ENCODE measurements at regions not wholly inside any gene's neighbourhood (a gene's known extent, or its start where the extent isn't known, plus 50 kb on each side); places are given as distances from the start of the nearest gene placed in this dataset.

- Histone ChIP-seq H3K27me3 (ENCODE audit: control insufficient read depth, insufficient read depth, low read length) (no peaks in the 10 kb centered on the region), H3K4me3 (ENCODE audit: low read depth, low read length) (no peak overlapping the region), H3K27ac (ENCODE audit: low read depth, low read length) (no peak overlapping the region), H3K4me1 (ENCODE audit: control insufficient read depth, insufficient read depth, low read length) (peaks cover 3% of the 10 kb centered on the region), H3K36me3 (ENCODE audit: control insufficient read depth, insufficient read depth, low read length) (no peaks in the 10 kb centered on the region), H3K9me3 (ENCODE audit: control insufficient read depth, insufficient read depth, low read length) (no peaks in the 10 kb centered on the region)
- DNase-seq (ENCODE audit: low read depth in 4 of 6, low spot score in 6 of 6), result no peak
- WGBS (ENCODE audit: insufficient coverage), result 87% methylated on average over 4 of the region's 4 CpGs
These were observed 330.8 kb downstream of the CYP26B1 start for GRCh38 chr2:71816815-71817214.

DNA sequence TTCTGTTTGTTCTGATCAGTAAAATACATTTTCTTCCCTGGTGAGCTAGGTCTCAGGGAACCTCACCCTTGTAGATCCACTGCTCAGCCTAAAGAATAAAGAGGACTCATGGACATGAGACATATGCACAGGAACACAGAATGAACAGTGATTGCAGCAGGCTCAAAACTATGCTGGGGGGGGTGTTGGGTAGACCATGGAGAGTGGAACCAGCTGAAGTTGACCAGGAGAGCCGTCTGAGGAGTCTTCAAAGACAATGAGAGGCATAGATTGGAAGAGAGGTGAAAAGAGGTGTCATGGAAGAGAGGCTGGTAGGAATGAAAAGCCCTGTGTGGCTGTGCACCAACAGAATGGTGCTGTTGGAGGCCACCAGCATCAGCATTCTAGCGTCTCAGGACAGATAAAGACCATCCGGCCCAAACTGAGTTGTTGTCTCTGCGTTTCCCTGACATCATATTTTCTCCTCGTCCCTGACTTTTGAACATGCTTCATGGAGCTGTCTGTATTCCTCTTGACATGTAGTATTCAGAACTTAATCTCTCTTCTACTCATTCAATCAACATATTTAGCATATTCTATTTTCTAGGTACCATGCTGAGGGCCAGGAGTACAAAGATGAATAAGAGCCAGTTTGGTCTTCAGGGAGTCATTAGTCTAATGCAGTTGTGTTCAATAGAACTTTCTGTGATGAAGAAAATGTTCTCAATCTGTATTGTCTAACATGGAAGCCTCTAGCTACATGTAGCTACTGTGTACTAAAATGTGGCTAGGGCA is 331.8 kb downstream of the CYP26B1 start:
- DNase-seq (ENCODE audit: low read depth in 4 of 6, low spot score in 6 of 6), result no peak
- no peaks in the 10 kb centered on the region for H3K27me3 ChIP-seq (ENCODE audit: control insufficient read depth, insufficient read depth, low read length)
- no peaks in the 10 kb centered on the region for H3K36me3 ChIP-seq (ENCODE audit: control insufficient read depth, insufficient read depth, low read length)
- H3K27ac ChIP-seq (ENCODE audit: low read depth, low read length), result no peak overlapping the region
- WGBS (ENCODE audit: insufficient coverage), result 94% methylated on average over 5 of the region's 5 CpGs
- peaks cover 3% of the 10 kb centered on the region for H3K4me1 ChIP-seq (ENCODE audit: control insufficient read depth, insufficient read depth, low read length)
- H3K4me3 ChIP-seq (ENCODE audit: low read depth, low read length), result no peak overlapping the region
- H3K9me3 ChIP-seq (ENCODE audit: control insufficient read depth, insufficient read depth, low read length), result no peaks in the 10 kb centered on the region

- DNase-seq (ENCODE audit: low read depth in 4 of 6, low spot score in 6 of 6), result no peak
- no peaks in the 10 kb centered on the region for H3K9me3 ChIP-seq (ENCODE audit: control insufficient read depth, insufficient read depth, low read length)
- H3K27me3 ChIP-seq (ENCODE audit: control insufficient read depth, insufficient read depth, low read length), result no peaks in the 10 kb centered on the region
- no peak overlapping the region for H3K27ac ChIP-seq (ENCODE audit: low read depth, low read length)
- peaks cover 3% of the 10 kb centered on the region for H3K4me1 ChIP-seq (ENCODE audit: control insufficient read depth, insufficient read depth, low read length)
- no peak overlapping the region for H3K4me3 ChIP-seq (ENCODE audit: low read depth, low read length)
- H3K36me3 ChIP-seq (ENCODE audit: control insufficient read depth, insufficient read depth, low read length), result no peaks in the 10 kb centered on the region
- WGBS (ENCODE audit: insufficient coverage), result 79% methylated on average over 1 of the region's 2 CpGs
These were observed 332.8 kb downstream of the CYP26B1 start for GRCh38 chr2:71814885-71815284.

GRCh38 chr2:71813807-71814470 is 333.7 kb downstream of the CYP26B1 start:
- H3K36me3 ChIP-seq (ENCODE audit: control insufficient read depth, insufficient read depth, low read length), result no peaks in the 10 kb centered on the region
- H3K27me3 ChIP-seq (ENCODE audit: control insufficient read depth, insufficient read depth, low read length), result no peaks in the 10 kb centered on the region
- no peaks in the 10 kb centered on the region for H3K9me3 ChIP-seq (ENCODE audit: control insufficient read depth, insufficient read depth, low read length)
- H3K4me1 ChIP-seq (ENCODE audit: control insufficient read depth, insufficient read depth, low read length), result peaks cover 3% of the 10 kb centered on the region
- 83% methylated on average over 1 of the region's 4 CpGs for WGBS (ENCODE audit: insufficient coverage)
- no peak overlapping the region for H3K4me3 ChIP-seq (ENCODE audit: low read depth, low read length)
- no peak for DNase-seq (ENCODE audit: low read depth in 4 of 6, low spot score in 6 of 6)
- no peak overlapping the region for H3K27ac ChIP-seq (ENCODE audit: low read depth, low read length)

DNA sequence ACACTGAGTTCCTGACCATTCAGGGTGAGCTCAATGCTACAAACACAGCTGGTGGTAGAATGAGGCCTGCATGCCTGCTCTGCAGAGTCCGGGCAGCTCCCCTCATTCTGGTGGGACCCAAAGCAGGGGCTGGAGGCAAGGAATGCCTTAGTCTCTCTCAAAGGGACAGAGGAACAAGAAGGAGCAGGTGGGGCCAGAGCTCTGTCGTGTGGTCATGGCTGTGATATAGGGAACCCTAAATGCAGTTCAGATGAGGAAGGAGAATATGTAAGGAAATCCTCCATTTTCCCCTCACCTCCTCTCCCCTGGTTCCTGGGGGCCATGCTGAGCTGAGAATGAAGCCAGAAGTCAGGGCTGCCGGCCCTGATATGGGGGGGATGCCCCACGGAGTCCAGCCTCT is 334.3 kb downstream of the CYP26B1 start:
- no peak for DNase-seq (ENCODE audit: low read depth in 4 of 6, low spot score in 6 of 6)
- H3K9me3 ChIP-seq (ENCODE audit: control insufficient read depth, insufficient read depth, low read length), result no peaks in the 10 kb centered on the region
- no peak overlapping the region for H3K27ac ChIP-seq (ENCODE audit: low read depth, low read length)
- H3K36me3 ChIP-seq (ENCODE audit: control insufficient read depth, insufficient read depth, low read length), result no peaks in the 10 kb centered on the region
- peaks cover 3% of the 10 kb centered on the region for H3K4me1 ChIP-seq (ENCODE audit: control insufficient read depth, insufficient read depth, low read length)
- H3K27me3 ChIP-seq (ENCODE audit: control insufficient read depth, insufficient read depth, low read length), result no peaks in the 10 kb centered on the region
- 72% methylated on average over 2 of the region's 4 CpGs for WGBS (ENCODE audit: insufficient coverage)
- no peak overlapping the region for H3K4me3 ChIP-seq (ENCODE audit: low read depth, low read length)

DNA sequence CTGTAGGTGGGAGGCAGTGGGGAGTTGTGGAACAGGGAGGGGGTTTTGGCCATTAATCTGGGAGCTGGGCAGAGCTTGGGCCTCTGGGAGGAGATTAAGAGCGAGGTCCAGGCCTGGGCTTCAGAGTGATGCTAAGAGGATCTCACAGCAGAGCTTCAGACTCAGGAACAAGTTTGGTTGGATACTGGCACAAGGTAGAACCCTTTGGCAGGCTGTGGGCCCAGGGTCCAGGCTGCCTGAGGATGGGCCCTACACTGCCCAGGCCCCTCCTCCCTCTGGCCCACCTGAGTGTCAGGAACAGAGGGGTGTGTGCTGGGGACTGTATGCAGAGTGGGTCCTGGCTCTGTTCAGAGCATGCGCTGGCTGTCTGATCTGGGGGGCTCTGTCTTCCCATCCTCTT is 334.9 kb downstream of the CYP26B1 start:
- no peak overlapping the region for H3K4me3 ChIP-seq (ENCODE audit: low read depth, low read length)
- no peaks in the 10 kb centered on the region for H3K36me3 ChIP-seq (ENCODE audit: control insufficient read depth, insufficient read depth, low read length)
- no peak for DNase-seq (ENCODE audit: low read depth in 4 of 6, low spot score in 6 of 6)
- peaks cover 3% of the 10 kb centered on the region for H3K4me1 ChIP-seq (ENCODE audit: control insufficient read depth, insufficient read depth, low read length)
- H3K9me3 ChIP-seq (ENCODE audit: control insufficient read depth, insufficient read depth, low read length), result no peaks in the 10 kb centered on the region
- WGBS (ENCODE audit: insufficient coverage), result 100% methylated on average over 2 of the region's 2 CpGs
- no peak overlapping the region for H3K27ac ChIP-seq (ENCODE audit: low read depth, low read length)
- no peaks in the 10 kb centered on the region for H3K27me3 ChIP-seq (ENCODE audit: control insufficient read depth, insufficient read depth, low read length)

GRCh38 chr2:71811726-71812125 is 335.9 kb downstream of the CYP26B1 start:
- no peaks in the 10 kb centered on the region for H3K27me3 ChIP-seq (ENCODE audit: control insufficient read depth, insufficient read depth, low read length)
- H3K9me3 ChIP-seq (ENCODE audit: control insufficient read depth, insufficient read depth, low read length), result no peaks in the 10 kb centered on the region
- WGBS (ENCODE audit: insufficient coverage), result 92% methylated on average over 4 of the region's 4 CpGs
- no peak for DNase-seq (ENCODE audit: low read depth in 4 of 6, low spot score in 6 of 6)
- H3K4me3 ChIP-seq (ENCODE audit: low read depth, low read length), result no peak overlapping the region
- H3K36me3 ChIP-seq (ENCODE audit: control insufficient read depth, insufficient read depth, low read length), result no peaks in the 10 kb centered on the region
- H3K27ac ChIP-seq (ENCODE audit: low read depth, low read length), result no peak overlapping the region
- peaks cover 3% of the 10 kb centered on the region for H3K4me1 ChIP-seq (ENCODE audit: control insufficient read depth, insufficient read depth, low read length)

DNA sequence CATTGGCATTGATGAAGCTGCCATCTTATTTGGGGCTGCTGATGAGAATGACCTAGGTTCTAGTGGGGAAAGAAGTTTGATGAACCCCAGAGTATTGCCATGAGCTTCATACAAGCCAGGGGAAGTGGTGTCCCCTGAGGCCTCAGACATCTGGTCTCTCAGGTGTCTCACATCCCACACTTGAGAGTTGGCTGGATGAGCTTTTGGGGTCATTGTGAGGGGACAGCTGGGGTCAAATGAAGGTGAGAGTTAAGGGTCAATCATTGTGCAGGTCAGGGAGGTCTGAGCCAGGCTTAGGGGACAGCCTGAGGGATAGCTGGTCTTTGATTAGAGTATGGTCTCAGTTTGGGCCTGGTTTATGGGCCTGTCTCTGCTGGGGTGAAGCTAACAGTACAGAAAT is 336.5 kb downstream of the CYP26B1 start:
- Histone ChIP-seq H3K4me1 (ENCODE audit: control insufficient read depth, insufficient read depth, low read length) (peaks cover 3% of the 10 kb centered on the region), H3K27ac (ENCODE audit: low read depth, low read length) (no peak overlapping the region), H3K9me3 (ENCODE audit: control insufficient read depth, insufficient read depth, low read length) (no peaks in the 10 kb centered on the region), H3K4me3 (ENCODE audit: low read depth, low read length) (no peak overlapping the region), H3K36me3 (ENCODE audit: control insufficient read depth, insufficient read depth, low read length) (no peaks in the 10 kb centered on the region), H3K27me3 (ENCODE audit: control insufficient read depth, insufficient read depth, low read length) (no peaks in the 10 kb centered on the region)
- no peak for DNase-seq (ENCODE audit: low read depth in 4 of 6, low spot score in 6 of 6)

DNA sequence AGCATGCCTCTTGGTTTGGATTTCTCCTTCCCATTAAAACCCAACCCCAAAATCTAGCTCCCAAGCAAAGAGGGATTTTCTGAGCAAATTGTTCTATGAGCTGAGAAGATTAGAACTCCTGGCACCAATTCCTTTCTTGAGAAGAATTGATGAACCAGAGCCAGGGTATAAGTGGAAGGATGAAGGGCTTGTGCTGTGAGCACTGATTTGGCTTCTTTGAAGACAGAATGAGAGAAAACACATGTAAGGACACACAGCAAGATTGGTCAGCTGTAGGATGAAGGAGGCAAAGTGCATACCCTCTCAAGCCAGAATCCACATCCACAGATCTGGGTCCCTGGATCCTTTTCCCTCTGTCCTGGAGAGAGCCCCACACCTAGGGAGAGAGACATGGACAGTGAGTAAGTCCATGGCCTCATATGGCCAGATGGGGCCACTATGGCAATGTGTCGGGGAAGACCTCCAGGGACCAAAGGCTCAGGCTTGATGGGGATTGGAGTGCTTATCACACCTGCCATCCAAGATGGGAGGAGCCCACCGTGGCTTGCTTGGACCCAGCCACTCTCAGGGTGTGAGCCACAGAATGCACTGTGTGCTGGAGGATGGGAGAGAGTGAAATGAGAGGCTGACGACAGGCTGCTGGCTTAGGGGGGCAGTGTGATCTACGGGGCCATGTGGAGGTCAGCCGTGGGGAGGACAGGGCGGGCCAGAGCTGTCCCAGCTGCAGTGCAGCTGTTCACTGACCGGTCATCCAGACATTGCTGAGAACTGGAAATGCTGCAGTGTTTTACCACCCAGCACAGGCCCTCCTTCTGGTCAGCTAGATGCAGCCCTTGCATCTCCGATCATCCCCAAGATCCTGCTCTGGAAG is 339.8 kb downstream of the CYP26B1 start:
- Histone ChIP-seq H3K36me3 (ENCODE audit: control insufficient read depth, insufficient read depth, low read length) (no peaks in the 10 kb centered on the region), H3K27ac (ENCODE audit: low read depth, low read length) (no peak overlapping the region), H3K9me3 (ENCODE audit: control insufficient read depth, insufficient read depth, low read length) (no peaks in the 10 kb centered on the region), H3K4me3 (ENCODE audit: low read depth, low read length) (no peak overlapping the region), H3K27me3 (ENCODE audit: control insufficient read depth, insufficient read depth, low read length) (no peaks in the 10 kb centered on the region), H3K4me1 (ENCODE audit: control insufficient read depth, insufficient read depth, low read length) (no peaks in the 10 kb centered on the region)
- WGBS (ENCODE audit: insufficient coverage), result 73% methylated on average over 8 of the region's 8 CpGs
- DNase-seq (ENCODE audit: low read depth in 4 of 6, low spot score in 6 of 6), result no peak
